HPDE6-E6E7 (cell line): ENCODE measurements at regions not wholly inside any gene's neighbourhood (a gene's known extent, or its start where the extent isn't known, plus 50 kb on each side); places are given as distances from the start of the nearest gene placed in this dataset.

ENCODE experiments used
- DNase-seq: peaks from one replicate; pipeline ENCODE4 v3.0.0; 2011; ENCODE audit warnings: missing footprints; ENCODE audit errors: extremely low spot score

DNA sequence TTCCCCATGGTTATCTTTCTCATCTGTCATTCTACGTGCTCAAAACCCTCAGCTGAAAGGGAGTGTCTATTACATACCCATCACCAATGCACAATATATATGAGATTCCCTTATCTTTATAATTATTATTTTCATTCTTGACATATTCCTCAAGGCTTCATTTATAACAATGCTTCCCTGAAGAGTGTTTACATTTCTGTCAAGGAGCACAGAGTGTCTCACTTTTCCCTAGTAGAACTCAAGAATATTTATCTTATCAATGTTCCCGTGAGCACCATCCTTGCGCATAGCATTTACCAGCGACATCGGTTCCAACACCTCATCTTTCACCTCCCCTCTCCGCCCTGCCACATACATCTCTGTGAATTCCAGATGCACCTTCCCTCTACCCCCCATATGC, 250.6 kb downstream of the PLA2G4A start:
- no peak for DNase-seq

GRCh38 chr1:187091666-187092065, 262.9 kb downstream of the PLA2G4A start:
- no peak for DNase-seq

GRCh38 chr1:187092104-187092503, 263.4 kb downstream of the PLA2G4A start:
- no peak for DNase-seq

DNA sequence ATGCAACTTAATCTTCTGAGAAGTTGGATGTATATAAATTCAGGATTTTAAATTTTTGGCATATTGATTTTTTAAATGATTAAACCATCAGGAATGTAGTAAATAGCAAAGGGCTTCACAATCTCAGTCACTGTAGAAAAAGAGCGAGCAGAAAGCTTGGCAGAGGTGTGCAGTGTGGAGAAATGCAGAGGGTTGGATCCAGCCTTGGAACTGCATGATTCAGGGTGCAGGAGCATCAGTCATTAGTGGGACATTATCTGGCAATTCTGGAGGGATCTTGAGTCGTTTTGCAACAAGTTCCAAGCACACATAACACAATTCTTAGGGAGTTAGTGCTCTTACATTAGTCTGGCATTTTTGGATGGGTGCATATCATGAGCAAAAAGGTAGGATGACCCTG, 267.9 kb downstream of the PLA2G4A start:
- DNase-seq: no peak

DNA sequence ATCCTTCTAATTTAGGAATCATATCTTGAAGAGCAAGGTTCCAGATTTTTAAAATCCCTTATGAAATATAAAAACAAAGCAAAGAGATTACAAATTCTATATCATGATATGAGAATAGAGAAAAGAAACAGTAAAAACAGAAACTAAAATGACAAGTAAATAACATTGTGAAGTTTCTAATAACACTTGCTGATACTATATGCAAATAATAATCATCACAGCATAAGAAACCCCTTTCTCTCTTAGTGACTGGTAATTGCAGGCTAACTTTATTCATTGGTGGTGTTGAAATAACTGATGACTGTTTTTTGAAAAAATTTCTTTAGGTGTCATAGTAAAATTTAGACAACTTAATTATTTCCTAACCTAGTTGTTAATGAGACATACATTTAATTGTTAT, 281.6 kb downstream of the PLA2G4A start:
- DNase-seq: no peak

DNA sequence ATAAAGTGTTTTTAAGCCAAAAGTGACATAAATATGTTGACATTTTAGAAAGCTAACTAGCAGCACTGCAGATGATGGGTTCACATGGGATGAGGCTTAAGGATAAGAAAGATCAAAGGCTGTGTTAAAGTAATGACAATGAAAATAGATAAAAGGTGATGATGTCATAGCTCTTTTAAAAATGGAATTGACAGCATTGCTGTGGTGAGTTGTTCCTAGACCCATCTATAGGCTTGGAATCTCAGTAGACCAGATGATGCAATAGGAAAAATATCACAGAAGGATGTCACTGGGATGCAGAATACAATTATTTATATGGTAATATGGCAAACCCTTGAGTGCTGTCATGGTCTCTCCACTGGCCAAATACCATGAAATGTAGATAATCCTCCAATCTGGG, 286.0 kb downstream of the PLA2G4A start:
- DNase-seq: no peak

GRCh38 chr1:187121661-187122060, 292.9 kb downstream of the PLA2G4A start:
- no peak for DNase-seq

GRCh38 chr1:187122566-187122965, 293.8 kb downstream of the PLA2G4A start:
- DNase-seq: no peak

DNA sequence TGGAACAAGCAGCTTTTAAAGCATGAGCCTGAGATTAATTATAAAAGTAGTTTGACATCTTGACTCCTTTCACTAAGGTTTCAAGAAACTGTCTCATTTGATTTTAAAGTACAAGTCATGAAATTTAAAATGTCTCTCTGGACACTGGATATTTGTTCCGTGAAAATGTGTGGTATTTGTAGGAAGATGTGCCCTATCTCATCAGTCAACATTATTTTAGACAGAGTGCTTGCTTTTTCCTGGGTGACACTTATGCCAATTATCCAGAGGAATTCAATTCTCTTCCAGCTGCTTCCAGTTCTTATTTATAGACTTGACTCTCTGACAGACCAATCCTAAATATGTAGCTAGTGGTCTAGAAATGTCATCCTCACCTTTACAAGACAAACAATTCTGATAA, 300.4 kb downstream of the PLA2G4A start:
- DNase-seq: no peak

DNA sequence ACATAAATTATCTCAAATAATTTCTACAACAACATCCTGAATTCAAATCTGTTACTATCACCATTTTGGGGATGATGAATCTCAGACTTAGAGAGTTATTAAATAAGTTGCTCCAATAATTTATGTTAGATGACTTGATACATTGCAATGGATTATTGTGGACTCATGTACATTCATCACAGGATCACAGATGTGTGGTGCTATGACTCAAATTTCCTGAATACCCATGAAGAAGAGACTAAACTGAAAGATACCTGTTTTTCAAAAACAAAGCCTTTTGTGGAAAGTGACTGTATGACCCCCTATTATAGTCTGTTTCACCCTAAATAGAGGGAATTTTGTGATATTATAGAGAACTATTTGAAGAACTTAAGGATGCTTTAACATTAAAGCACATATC, 315.0 kb downstream of the PLA2G4A start:
- DNase-seq: no peak

GRCh38 chr1:187146388-187146787, 317.6 kb downstream of the PLA2G4A start:
- DNase-seq: no peak

DNA sequence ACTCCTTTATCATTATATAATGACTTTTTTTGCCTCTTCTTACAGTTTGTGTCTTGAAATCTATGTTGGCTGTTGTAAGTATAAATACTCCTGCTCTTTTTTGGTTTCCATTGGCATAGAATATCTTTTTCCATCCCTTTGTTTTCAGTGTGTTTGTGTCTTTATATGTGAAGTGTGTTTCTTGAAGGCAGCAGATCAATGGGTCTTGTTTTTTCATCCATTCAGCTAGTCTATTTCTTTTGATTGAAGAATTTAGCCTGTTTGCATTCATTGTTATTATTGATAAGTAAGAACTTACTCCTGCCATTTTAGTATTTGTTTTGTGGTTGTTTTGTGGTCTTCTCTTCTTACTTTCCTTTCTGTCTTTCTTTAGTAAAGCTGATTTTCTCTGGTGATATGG, 322.8 kb downstream of the PLA2G4A start:
- no peak for DNase-seq

DNA sequence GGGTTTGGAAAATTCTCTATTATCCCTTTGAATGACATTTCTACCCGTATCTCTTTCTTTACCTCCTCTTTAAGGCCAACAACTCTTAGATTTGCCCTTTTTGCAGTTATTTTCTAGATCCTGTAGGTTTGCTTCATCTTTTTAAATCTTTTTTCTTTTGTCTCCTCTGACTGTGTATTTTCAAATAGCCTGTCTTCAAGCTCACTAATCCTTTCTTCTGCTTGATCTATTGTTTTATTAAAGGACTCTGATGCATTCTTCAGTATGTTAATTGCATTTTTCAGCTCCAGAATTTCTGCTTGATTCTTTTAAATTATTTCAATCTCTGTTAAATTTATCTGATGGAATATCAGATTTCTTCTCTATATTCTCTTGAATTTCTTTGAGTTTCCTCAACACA, 324.3 kb downstream of the PLA2G4A start:
- no peak for DNase-seq

GRCh38 chr1:187157115-187157514, 328.4 kb downstream of the PLA2G4A start:
- DNase-seq: no peak

GRCh38 chr1:187157552-187157951, 328.8 kb downstream of the PLA2G4A start:
- no peak for DNase-seq

DNA sequence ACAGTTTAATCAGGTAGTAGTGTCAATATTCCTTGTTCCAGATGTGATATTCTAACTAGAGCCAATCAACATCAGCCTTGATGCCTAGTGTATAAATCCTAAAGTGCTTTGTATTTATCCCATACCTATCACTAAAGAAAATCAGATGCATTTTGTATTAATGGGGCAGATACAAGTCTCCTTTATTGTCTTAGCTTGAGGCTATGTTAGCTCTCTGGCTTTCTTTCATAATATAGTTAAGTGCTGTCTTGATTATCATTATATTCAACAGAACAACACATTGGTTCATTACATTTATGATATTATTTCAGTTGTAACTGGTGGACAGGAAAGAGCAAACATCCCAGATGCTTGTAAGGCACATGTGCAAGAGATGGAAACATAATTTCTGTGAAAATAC, 338.8 kb downstream of the PLA2G4A start:
- no peak for DNase-seq

GRCh38 chr1:187168297-187168696, 339.5 kb downstream of the PLA2G4A start:
- DNase-seq: no peak

DNA sequence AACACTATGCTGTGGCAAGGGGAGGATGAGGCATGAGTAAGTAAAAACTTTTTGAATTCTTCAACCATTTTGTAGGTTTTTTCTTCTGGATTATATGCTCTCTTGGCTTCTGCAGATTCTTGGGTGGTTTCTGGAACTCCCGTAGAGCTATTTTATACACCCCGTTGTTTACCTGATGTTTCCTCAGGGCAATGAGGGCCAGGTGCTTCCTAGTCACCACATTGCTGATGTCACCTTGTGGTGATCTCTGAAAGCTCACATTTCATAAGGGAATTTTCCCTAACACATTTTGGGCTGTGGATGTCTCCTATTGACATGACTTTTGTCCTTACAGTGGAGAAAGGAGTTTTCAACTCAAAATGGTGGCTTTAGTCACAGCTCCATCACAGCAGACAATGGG, 356.6 kb downstream of the PLA2G4A start:
- DNase-seq: no peak

DNA sequence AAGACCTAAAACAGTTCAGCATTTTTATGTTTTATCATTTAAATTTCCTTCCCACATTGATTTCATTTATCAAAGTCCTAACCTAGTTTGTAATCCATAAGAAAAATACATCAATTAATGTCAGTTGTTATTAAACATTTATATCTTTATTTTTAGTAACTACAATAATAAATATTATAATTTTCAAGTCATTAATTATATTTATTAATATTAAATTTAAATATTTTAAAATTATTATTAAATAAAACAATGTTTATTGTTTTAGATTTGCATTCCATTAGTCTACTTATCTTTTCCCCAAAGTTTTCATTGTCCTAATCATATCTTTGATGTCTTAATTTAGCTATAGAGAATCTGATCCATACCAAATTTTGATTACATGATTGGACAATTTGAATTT, 368.9 kb downstream of the PLA2G4A start:
- DNase-seq: no peak

DNA sequence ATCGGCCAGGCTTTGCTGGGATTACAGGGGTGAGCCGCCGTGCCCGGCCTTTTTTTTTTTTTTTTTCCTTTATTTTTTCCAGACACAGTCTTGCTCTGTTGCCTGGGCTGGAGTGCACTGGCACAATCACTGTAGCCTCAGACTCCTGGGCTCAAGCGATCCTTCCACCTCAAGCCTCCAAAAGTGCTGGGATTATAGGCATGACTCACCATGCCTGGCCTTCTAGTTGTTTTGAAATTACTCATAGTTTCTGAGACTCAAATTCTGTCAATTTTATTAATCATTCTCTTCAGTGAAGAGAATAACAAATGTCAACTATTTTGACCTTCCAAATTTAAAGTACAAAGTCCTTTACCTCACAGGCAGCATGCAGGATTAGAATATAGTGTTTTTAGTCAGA, 374.5 kb downstream of the PLA2G4A start:
- DNase-seq: peak; percentile 8

DNA sequence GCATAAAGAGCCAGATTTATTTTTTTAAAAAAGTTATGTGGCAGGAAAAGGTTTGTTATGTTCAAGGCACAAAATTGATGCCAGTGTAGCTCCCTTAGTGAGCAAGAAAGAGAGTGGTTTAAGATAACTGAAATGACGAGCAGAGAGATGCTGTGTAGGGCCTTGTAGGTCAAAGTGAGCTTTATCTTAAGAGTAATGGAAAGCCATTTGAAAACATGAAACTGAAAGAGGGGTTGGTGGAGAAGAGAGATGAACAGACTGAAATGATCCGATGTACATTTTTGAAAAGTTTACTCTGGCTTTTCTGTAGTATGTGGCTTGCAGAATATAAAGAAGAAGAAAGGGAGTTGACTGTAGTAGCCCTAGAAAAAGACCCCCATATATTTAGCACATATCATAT, 383.6 kb downstream of the PLA2G4A start:
- no peak for DNase-seq

DNA sequence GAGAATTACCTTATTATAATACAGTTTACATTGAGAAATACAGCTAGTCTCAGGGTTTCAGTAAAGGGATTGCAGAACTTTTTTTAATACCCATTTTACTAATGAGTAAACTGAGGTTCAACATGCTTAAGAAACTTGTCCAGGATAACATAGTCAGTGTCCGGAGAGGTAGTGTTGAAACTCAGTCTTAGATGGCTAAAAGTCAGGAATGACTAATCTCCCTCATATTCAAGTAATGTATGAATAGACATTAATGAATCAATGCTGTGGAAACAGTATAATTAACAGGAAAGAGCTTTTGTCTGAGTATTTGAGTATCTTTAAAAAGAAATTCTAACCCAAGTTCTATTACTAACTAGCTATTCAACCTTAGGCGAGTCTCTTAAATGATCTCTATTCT, 397.6 kb downstream of the PLA2G4A start:
- DNase-seq: peak; percentile 8

DNA sequence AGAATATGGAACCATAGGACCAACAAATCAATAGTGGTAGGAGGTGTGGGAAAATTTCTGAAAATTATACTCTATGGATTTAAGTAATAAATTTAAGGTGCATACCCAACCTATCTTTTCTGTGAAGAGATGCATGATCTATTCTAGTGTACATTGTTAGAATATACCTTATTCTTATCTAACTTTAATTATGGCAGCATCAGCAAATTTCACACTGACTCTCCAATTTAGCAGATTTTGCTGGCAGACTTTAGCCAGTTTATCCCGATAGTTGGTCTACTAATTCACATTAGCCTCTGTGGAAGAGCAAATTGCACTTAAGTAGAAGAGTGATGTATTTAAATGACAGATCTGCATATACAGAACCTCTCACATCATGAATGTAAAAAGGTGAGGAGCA, 400.0 kb downstream of the PLA2G4A start:
- no peak for DNase-seq

DNA sequence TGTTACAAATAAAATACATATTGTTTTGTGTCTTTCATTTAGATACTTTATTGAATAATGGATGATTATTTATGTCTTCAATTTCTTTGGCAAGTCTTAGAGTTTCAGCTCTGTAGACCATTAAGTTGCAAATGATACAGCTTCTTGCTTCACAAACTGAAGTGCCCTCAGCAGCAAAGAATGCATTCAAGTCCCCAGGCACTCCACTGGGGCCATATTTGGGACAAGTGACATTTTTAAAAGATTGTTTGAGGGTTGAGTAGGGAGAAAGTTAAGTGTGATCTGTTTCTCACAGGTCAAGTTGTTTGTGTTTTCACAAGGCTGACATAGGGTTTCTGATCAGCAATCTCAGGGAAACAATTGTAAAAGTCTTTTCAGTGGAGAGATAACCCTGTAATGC, 400.7 kb downstream of the PLA2G4A start:
- no peak for DNase-seq

GRCh38 chr1:187234706-187235105, 406.0 kb downstream of the PLA2G4A start:
- no peak for DNase-seq
